DND-41 (cell line): ENCODE measurements at regions not wholly inside any gene's neighbourhood (a gene's known extent, or its start where the extent isn't known, plus 50 kb on each side); places are given as distances from the start of the nearest gene placed in this dataset.

Source experiments
- ATAC-seq: fragments of 200-7000 bp; cut with Tn5 transposase; 3 replicates; pipeline ENCODE4 v1.9.1; 2021; ENCODE audit warnings: low read depth; ENCODE audit not compliant: insufficient read depth
- DNase-seq: peaks from one replicate; pipeline ENCODE4 v3.0.0-alpha.2; 2020
- H2AFZ ChIP-seq: 2 replicates; pipeline ENCODE4 v1.6.0; 2012; ENCODE audit warnings: low read depth, low read length
- H3K27ac ChIP-seq: 2 replicates; pipeline ENCODE4 v1.5.1; 2012; ENCODE audit warnings: low read length, inconsistent platforms
- H3K27me3 ChIP-seq: fragments of 200-600 bp; sonication (generic); 2 replicates; pipeline ENCODE4 v1.6.0; 2012; ENCODE audit warnings: low read length, mild to moderate bottlenecking, inconsistent platforms; ENCODE audit not compliant: insufficient read depth, poor library complexity
- H3K36me3 ChIP-seq: 2 replicates; pipeline ENCODE4 v1.5.1; 2012; ENCODE audit warnings: low read length, inconsistent platforms; ENCODE audit not compliant: insufficient read depth
- H3K4me1 ChIP-seq: 2 replicates; pipeline ENCODE4 v1.5.1; 2012; ENCODE audit warnings: mild to moderate bottlenecking, low read length; ENCODE audit not compliant: insufficient read depth
- H3K4me2 ChIP-seq: 2 replicates; pipeline ENCODE4 v1.6.0; 2012; ENCODE audit warnings: mild to moderate bottlenecking, moderate library complexity, low read length, inconsistent platforms; ENCODE audit not compliant: insufficient read depth
- H3K4me3 ChIP-seq, 2 experiments: fragments of 200-600 bp in 1 of 2; shearing (Covaris generic) in 1 of 2; 2 replicates each; pipeline ENCODE4 v1.5.1; 2012 to 2016; ENCODE audit warnings: inconsistent platforms in 2 of 2, low read length in 2 of 2, mild to moderate bottlenecking in 2 of 2, low read depth in 1 of 2, moderate library complexity in 1 of 2
- H3K79me2 ChIP-seq: 2 replicates; pipeline ENCODE4 v1.6.0; 2012; ENCODE audit warnings: low read length, inconsistent platforms; ENCODE audit not compliant: insufficient read depth
- H3K9ac ChIP-seq: 2 replicates; pipeline ENCODE4 v1.6.0; 2012; ENCODE audit warnings: low read depth, mild to moderate bottlenecking, inconsistent platforms, low read length, moderate library complexity
- H3K9me3 ChIP-seq: 2 replicates; pipeline ENCODE4 v1.5.1; 2012; ENCODE audit warnings: low read length, moderate library complexity, mild to moderate bottlenecking, inconsistent platforms; ENCODE audit not compliant: insufficient read depth, severe bottlenecking
- H4K20me1 ChIP-seq: 2 replicates; pipeline ENCODE4 v1.6.0; 2012; ENCODE audit warnings: low read length; ENCODE audit not compliant: insufficient read depth
- CTCF ChIP-seq: IDR thresholded peaks from 2 replicates; pipeline ENCODE4 v1.5.1; 2012; ENCODE audit warnings: borderline replicate concordance, low read length, moderate library complexity, mild to moderate bottlenecking; ENCODE audit not compliant: poor library complexity, severe bottlenecking; ENCODE audit errors: extremely low read depth
- EZH2 ChIP-seq: IDR thresholded peaks from 3 replicates; pipeline ENCODE4 v1.6.1; 2012; ENCODE audit warnings: borderline replicate concordance, low read depth, mild to moderate bottlenecking, moderate library complexity, low read length, inconsistent platforms; ENCODE audit not compliant: severe bottlenecking

GRCh38 chr19:32038021-32038920, 307.1 kb upstream of the ZNF507 start:
- no peak for TF ChIP-seq EZH2
- TF ChIP-seq CTCF = no peak
- Histone ChIP-seq H3K9ac (no peak overlapping the region), H3K4me2 (no peak overlapping the region), H3K27ac (no peak overlapping the region), H4K20me1 (no peaks in the 10 kb centered on the region), H3K4me3 (no peak overlapping the region), H3K36me3 (no peaks in the 10 kb centered on the region), H3K27me3 (peaks cover 12% of the 10 kb centered on the region), H2AFZ (no peak overlapping the region), H3K9me3 (no peaks in the 10 kb centered on the region), H3K79me2 (no peaks in the 10 kb centered on the region), H3K4me1 (no peaks in the 10 kb centered on the region)
- ATAC-seq (no peak), DNase-seq (no peak)

GRCh38 chr19:32038961-32039360, 306.4 kb upstream of the ZNF507 start:
- Histone ChIP-seq H3K4me1 (no peaks in the 10 kb centered on the region), H3K79me2 (no peaks in the 10 kb centered on the region), H2AFZ (no peak overlapping the region), H3K4me3 (no peak overlapping the region), H3K36me3 (no peaks in the 10 kb centered on the region), H3K4me2 (no peak overlapping the region), H3K9ac (no peak overlapping the region), H3K27me3 (peaks cover 12% of the 10 kb centered on the region), H3K27ac (no peak overlapping the region), H4K20me1 (no peaks in the 10 kb centered on the region), H3K9me3 (no peaks in the 10 kb centered on the region)
- DNase-seq (no peak), ATAC-seq (no peak)
- TF ChIP-seq CTCF = no peak

GRCh38 chr19:32039440-32039839, 306.0 kb upstream of the ZNF507 start:
- H3K27ac ChIP-seq = no peak overlapping the region
- H3K4me2 ChIP-seq = no peak overlapping the region
- no peaks in the 10 kb centered on the region for H3K9me3 ChIP-seq
- H2AFZ ChIP-seq = no peak overlapping the region
- TF ChIP-seq CTCF (no peak), EZH2 (no peak)
- no peaks in the 10 kb centered on the region for H4K20me1 ChIP-seq
- DNase-seq (no peak), ATAC-seq (no peak)
- H3K36me3 ChIP-seq = no peaks in the 10 kb centered on the region
- no peak overlapping the region for H3K4me3 ChIP-seq
- H3K9ac ChIP-seq = no peak overlapping the region
- no peaks in the 10 kb centered on the region for H3K4me1 ChIP-seq
- peaks cover 12% of the 10 kb centered on the region for H3K27me3 ChIP-seq
- no peaks in the 10 kb centered on the region for H3K79me2 ChIP-seq
